NCI-H1694 treated with DMSO at 0.1 percent for 48 hours (cell line): ENCODE measurements at regions not wholly inside any gene's neighbourhood (a gene's known extent, or its start where the extent isn't known, plus 50 kb on each side); places are given as distances from the start of the nearest gene placed in this dataset.
A peak's percentile ranks its signal among the peaks of the same experiment; 100 is the strongest.
"Not testable (repeated sequence)": the region's sequence is repeated elsewhere in the genome, so short reads cannot be mapped to it uniquely, and the experiment has no call there.

Experiments
- DNase-seq: peaks from one replicate; lab custom pipeline; 2025; lab: John Stamatoyannopoulos, UW

DNA sequence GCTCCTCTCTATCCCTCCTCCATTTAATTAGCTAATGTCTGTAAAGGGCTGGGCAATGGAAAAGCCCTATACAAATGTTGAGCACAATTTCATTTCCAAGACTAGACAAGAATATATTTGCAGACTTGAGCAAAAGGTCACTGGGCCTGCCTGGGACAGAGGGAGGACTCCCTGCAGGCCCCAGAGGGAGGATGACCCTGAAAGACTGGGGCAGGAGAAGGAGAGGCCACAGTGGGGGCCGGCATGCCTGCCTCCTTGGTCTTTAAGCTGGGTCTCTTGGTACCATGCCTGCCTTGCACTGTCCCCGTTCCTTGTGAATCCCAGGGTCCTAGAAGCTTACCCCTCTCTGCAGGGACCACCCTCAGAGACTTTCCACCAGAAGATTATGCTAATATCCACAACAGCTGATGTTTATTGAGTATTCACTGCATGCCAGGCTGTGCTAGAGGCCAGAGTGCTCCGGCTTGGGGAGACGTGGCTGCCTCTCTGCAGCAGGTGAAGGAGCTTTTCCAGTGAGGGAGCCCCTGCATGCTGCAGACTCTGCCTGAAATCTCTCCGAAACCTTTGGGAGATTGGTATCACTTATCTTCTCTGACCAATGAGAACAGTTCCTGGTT is 72.7 kb upstream of the HSPA9 start:
- no peak for DNase-seq

DNA sequence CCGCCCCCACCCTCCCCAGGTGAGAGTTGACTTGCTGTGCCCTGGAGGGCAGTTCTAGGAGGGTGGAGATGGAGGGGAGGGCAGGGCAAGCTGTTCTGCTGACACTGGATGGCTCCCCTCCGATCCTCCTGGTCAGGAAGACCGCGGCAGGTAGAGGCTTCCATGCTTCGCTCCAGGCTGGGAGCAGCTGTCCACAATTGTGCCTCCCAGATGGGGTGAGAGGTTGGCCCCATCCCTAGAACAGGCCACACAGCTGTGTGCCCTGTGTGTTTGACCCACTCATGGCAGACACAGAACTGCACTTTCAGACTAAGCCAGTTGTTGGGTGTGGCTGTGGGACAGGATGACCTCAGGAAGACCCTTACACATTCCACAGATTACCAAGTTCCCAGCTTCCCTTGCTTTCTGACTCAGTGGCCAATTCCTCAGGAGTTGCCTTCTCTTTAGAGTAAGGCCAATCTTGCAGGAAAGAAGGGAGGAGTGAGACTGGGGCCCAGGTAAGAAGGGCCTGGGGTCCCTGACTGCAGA is 72.1 kb upstream of the HSPA9 start:
- DNase-seq, result no peak

GRCh38 chr5:138646671-138647070 is 71.5 kb upstream of the HSPA9 start:
- DNase-seq, result no peak

DNA sequence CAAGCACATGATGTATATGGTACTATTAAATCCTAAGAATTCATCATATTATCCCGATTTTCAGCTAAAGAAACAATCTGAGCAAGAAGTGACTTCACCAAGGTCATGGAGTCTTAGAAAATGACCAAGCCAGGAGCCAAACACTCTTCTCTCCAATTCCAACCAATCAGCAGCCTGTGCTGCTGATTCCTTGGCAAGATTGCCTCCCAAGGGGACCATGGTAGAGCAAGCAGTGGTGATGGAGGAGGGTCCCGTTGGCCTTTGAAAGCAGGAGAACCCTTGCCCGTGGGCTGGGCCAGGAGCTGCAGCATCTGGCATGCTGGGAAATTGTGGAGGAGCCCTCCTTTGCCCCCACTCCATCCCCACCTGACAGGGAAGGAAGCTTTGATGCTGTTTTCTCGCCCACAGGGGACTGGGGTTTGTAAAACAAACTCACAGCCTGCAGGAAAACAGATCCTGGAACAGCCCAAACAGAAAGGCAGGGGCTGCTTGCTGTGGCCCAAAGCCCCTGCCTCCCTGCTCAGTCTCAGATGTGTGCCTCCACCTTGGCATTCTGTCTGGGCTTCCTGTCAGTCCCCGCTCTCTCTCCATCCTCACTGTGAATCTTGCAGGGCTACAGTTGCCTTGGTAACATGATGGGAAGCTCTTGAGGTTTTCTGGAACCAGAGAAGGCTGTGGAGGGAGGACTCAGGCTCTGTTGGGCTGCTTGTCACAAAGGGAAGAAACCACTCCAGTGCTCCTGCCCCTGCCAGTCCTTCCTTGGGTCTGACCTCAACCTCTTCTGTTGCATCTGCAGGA is 70.8 kb upstream of the HSPA9 start:
- peak; percentile 31 for DNase-seq

DNA sequence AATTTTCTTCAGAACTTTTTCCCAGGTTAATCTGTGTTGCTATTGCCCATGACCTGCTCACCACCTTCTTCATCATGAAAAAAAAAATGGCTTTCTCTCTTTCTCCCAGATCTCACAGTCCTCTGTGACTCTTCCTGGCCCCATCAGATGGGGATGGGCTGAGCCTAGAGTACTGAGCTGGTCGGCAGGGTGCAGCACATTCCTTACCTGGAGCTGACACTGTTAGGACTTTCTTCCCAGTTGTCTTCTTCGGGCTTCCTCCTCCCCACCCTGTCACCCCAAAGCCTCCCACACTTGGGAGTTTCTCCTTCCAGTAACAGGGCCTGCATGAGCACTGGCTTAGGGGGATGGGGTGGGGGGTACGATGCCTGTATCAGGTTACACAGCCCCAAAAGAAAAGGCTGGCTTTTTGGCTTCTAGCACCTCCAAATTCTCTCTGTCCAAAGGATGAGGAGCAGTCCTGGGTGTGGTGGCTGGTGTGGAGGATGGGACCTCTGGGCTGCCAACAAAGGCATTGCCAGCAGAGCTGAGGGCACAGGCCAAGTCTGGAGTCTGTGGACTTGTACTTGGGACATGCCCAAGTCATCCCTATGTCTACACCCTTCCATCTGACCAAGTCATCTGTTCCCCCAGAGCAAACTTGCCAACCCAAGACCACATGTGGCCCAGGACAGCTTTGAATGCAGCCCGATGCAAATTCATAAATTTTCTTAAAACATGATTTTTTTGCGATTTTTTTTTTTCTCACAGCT is 68.0 kb upstream of the HSPA9 start:
- no peak for DNase-seq

- DNase-seq, result peak; percentile 65
These were observed 66.5 kb upstream of the HSPA9 start for GRCh38 chr5:138641547-138642298.

DNA sequence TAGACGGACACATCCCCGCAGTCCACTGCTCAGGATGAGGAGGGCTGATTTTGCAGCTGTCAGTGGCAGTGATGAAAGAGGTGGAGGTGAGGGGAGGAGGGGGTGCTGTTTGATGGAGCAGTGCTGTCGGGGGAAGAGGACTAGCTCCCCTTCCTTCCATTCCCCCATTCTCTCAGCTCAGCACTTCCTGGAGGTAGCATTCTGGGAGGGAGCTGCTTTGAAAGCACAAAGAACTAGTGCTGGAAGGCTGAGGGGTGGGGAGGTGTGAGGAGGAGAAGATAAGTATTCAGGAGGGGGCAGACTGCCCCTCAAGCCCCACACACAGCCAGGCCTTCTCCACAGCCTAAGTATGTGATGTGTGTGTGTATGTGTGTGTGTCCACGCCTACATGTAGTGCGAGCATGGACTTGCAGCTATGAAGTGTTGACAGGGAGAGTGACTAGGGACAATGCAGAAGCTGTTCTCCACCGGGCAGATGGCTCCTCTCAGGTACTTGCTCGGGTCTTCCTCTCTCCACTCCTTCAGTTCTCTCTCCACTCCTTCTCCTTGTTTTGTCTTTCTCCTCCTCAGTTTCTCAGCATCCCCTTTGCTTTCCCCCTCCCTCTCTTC is 65.5 kb upstream of the HSPA9 start:
- no peak for DNase-seq

GRCh38 chr5:138640138-138640537 is 64.9 kb upstream of the HSPA9 start:
- DNase-seq, result no peak

DNA sequence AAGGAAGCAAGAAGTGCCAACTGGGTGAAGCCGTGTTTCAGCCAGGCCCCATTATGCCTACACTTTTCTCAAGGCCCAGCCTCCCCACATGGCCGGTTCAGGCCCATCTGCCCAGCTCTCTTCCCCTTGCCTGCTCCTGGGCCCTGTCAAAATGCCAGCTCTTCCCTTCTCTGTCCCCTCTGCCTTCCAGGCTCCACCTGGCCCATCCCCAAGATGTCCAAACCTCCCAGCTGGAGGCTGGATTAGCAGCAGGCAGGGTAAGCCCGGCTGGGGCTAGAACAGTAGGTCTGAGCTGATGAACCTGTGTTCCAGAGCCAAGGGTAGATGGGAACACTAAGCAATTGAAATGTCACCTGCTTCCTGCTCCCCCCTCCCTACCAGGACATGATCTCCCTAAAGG is 64.1 kb upstream of the HSPA9 start:
- no peak for DNase-seq

GRCh38 chr5:138637256-138637655 is 62.1 kb upstream of the HSPA9 start:
- DNase-seq, result no peak

- no peak for DNase-seq
These were observed 61.3 kb upstream of the HSPA9 start for GRCh38 chr5:138636398-138636944.

GRCh38 chr5:138635708-138636107 is 60.5 kb upstream of the HSPA9 start:
- DNase-seq, result no peak

- DNase-seq, result no peak
These were observed 60.1 kb upstream of the HSPA9 start for GRCh38 chr5:138635265-138635664.

GRCh38 chr5:138634804-138635203 is 59.6 kb upstream of the HSPA9 start:
- DNase-seq, result not testable (repeated sequence)

GRCh38 chr5:138632900-138633489 is 57.8 kb upstream of the HSPA9 start:
- DNase-seq, result no peak

GRCh38 chr5:138631096-138631928 is 56.1 kb upstream of the HSPA9 start:
- no peak for DNase-seq

DNA sequence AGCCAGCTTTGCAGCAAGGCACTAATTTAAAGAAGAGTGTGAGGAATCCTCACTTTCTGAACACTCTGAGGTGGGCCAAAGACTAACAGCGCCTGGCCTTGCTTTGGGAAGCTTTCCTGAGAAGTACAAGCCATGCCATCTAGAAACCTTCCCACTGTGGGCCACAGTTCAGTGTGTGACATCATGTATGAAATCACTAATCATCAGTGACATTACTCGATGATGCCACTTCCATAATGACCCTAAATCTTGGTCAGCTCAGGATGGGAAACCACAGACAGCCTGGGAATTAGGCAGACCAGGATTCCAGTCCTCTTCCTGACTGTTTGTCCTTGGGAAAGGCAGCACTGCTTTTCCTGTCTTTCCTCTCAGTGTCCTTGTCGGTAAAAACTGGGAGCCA is 54.2 kb upstream of the HSPA9 start:
- DNase-seq, result no peak

DNA sequence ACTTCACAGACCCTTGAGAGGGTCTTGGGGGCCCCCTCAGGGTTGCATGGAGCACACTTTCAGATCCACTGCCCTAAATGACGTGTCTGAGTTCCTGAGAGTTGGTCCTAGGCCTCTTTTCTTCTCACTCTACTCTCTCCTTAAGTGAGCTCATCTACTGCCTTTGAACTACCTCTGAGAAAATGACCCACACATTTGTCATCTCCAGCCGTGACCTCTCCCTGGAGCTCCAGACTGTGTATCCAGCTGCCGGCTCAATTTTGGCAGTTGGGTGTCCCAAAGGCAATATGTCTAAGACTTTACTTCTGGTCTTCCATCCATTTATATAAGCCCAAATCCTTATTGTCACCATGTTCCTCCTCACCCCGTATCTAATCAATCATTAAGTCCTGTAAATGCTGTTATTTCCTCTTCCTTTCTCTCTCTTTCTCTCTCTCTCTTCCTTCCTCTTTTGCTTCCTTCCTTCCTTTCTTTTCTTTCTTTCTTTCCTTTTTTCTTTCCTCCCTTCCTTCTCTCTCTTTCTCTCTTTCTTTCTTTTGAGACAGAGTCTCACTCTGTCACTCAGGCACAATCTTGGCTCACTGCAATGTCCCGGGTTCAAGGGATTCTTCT is 51.2 kb upstream of the HSPA9 start:
- DNase-seq, result no peak

- DNase-seq, result no peak
These were observed 49.9 kb upstream of the HSPA9 start for GRCh38 chr5:138625134-138625533.
